Panc1 (cell line): ENCODE measurements at regions not wholly inside any gene's neighbourhood (a gene's known extent, or its start where the extent isn't known, plus 50 kb on each side); places are given as distances from the start of the nearest gene placed in this dataset.

Experiments
- CTCF ChIP-seq: fragments of 450-650 bp; IDR thresholded peaks from 2 replicates; pipeline ENCODE4 v1.5.1; 2017; ENCODE audit warnings: mild to moderate bottlenecking
- TCF7L2 ChIP-seq: IDR thresholded peaks from 2 replicates; pipeline ENCODE4 v1.6.1; 2011; ENCODE audit warnings: mild to moderate bottlenecking, low read depth, low read length, inconsistent platforms

GRCh38 chr6:168206186-168206585 is 113.4 kb downstream of the DACT2 start:
- no peak for TF ChIP-seq CTCF
- no peak for TF ChIP-seq TCF7L2
